A673 (cell line): ENCODE measurements at regions not wholly inside any gene's neighbourhood (a gene's known extent, or its start where the extent isn't known, plus 50 kb on each side); places are given as distances from the start of the nearest gene placed in this dataset.

Experiments
- BruUV-seq: library from RNA; stranded (reverse); fragments of 400-500 nt; replicated peaks from 2 replicates; lab custom pipeline; 2021; lab: Mats Ljungman, UMichigan
- CTCF ChIA-PET: fragments of 300-600 bp; sonication (Branson Sonifier 250); formaldehyde crosslinking; loops from one replicate; lab custom pipeline; 2022; ENCODE audit warnings: antibody characterized with exemption; lab: Charles Lee
- POLR2A ChIA-PET: fragments of 300-600 bp; sonication (Branson Sonifier 250); formaldehyde crosslinking; loops from one replicate; lab custom pipeline; 2022; ENCODE audit warnings: antibody characterized with exemption; ENCODE audit not compliant: low non-redundant PET; lab: Charles Lee
- DNase-seq: peaks from one replicate; pipeline ENCODE4 v3.0.0-alpha.2; 2015; ENCODE audit warnings: low spot score
- H3K27ac ChIP-seq: fragments of 200-600 bp; sonication (generic); 2 replicates; pipeline ENCODE4 v1.5.1; 2016; ENCODE audit warnings: mixed run types, low read depth, mild to moderate bottlenecking, mixed read lengths, antibody characterized with exemption, low read length; ENCODE audit not compliant: poor library complexity, severe bottlenecking
- H3K27me3 ChIP-seq: fragments of 200-600 bp; sonication (generic); replicated peaks from 2 replicates; pipeline ENCODE4 v1.6.1; 2017; ENCODE audit warnings: mixed run types, low read depth, mild to moderate bottlenecking, mixed read lengths, antibody characterized with exemption, low read length; ENCODE audit not compliant: insufficient read depth, poor library complexity
- H3K36me3 ChIP-seq: fragments of 200-600 bp; sonication (generic); 2 replicates; pipeline ENCODE4 v1.6.1; 2016; ENCODE audit warnings: mixed run types, mild to moderate bottlenecking, mixed read lengths, antibody characterized with exemption, low read length; ENCODE audit not compliant: insufficient read depth, poor library complexity, severe bottlenecking
- H3K4me1 ChIP-seq: fragments of 200-600 bp; sonication (generic); 2 replicates; pipeline ENCODE4 v1.6.1; 2017; ENCODE audit warnings: mixed run types, mild to moderate bottlenecking, mixed read lengths, antibody characterized with exemption, low read length; ENCODE audit not compliant: insufficient read depth, poor library complexity, severe bottlenecking
- H3K4me3 ChIP-seq: fragments of 200-600 bp; sonication (generic); 2 replicates; pipeline ENCODE4 v1.5.1; 2016; ENCODE audit warnings: low read depth, mixed run types, mild to moderate bottlenecking, mixed read lengths, low read length; ENCODE audit not compliant: poor library complexity, severe bottlenecking
- H3K9me3 ChIP-seq: fragments of 200-600 bp; sonication (generic); 2 replicates; pipeline ENCODE4 v1.6.1; 2016; ENCODE audit warnings: mixed run types, low read depth, mild to moderate bottlenecking, mixed read lengths, antibody characterized with exemption, low read length; ENCODE audit not compliant: poor library complexity, severe bottlenecking
- EZH2 ChIP-seq: fragments of 200-600 bp; sonication (generic); IDR thresholded peaks from 2 replicates; pipeline ENCODE4 v1.6.1; 2017; ENCODE audit warnings: borderline replicate concordance, low read depth, mild to moderate bottlenecking, mixed read lengths, antibody characterized with exemption, low read length; ENCODE audit not compliant: poor library complexity, severe bottlenecking
- intact Hi-C: fragments of 100-400 bp; cut with micrococcal nuclease; formaldehyde crosslinking; loops from one replicate; pipeline ENCODE4 v1.10.0; 2022; ENCODE audit not compliant: unreplicated experiment
- TF ChIP-seq, protein P1 (sequence below): fragments of 300-800, 200-600 bp; sonication (generic); conservative IDR thresholded peaks from 2 replicates; pipeline ENCODE4 v1.5.1; 2017; ENCODE audit warnings: low read depth, mild to moderate bottlenecking, antibody characterized with exemption, low read length, moderate library complexity, mixed read lengths

DNA sequence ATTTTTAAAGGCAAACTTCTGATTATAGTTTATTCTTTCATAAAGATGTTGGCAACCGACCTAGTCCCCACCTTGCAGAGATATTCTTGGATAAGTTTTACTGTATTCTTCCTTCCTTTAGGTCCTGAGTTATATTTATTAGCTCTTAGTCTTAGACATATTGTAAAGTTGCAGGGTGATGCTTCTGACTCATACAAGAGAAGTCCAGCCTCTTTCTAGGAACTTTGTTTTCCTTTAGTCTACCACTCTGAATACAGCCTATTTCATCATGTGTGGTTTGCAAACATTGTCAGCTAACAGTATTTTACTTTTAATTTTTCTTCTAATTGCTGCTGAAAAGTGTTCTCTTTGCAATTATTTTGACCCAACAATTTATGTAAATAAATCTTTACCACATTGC is 686.7 kb downstream of the COL12A1 start:
- ChIA-PET CTCF (no interaction called here), POLR2A (no interaction called here)
- no TSS peak for BruUV-seq
- Histone ChIP-seq H3K4me1 (no peaks in the 10 kb centered on the region), H3K4me3 (no peak overlapping the region), H3K27ac (no peak overlapping the region), H3K9me3 (no peaks in the 10 kb centered on the region), H3K36me3 (no peaks in the 10 kb centered on the region), H3K27me3 (no peaks in the 10 kb centered on the region)
- intact Hi-C loops, result no loop called here
- TF ChIP-seq, protein P1, sequence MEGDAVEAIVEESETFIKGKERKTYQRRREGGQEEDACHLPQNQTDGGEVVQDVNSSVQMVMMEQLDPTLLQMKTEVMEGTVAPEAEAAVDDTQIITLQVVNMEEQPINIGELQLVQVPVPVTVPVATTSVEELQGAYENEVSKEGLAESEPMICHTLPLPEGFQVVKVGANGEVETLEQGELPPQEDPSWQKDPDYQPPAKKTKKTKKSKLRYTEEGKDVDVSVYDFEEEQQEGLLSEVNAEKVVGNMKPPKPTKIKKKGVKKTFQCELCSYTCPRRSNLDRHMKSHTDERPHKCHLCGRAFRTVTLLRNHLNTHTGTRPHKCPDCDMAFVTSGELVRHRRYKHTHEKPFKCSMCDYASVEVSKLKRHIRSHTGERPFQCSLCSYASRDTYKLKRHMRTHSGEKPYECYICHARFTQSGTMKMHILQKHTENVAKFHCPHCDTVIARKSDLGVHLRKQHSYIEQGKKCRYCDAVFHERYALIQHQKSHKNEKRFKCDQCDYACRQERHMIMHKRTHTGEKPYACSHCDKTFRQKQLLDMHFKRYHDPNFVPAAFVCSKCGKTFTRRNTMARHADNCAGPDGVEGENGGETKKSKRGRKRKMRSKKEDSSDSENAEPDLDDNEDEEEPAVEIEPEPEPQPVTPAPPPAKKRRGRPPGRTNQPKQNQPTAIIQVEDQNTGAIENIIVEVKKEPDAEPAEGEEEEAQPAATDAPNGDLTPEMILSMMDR, result no peak
- no peak for TF ChIP-seq EZH2
- no peak for DNase-seq

DNA sequence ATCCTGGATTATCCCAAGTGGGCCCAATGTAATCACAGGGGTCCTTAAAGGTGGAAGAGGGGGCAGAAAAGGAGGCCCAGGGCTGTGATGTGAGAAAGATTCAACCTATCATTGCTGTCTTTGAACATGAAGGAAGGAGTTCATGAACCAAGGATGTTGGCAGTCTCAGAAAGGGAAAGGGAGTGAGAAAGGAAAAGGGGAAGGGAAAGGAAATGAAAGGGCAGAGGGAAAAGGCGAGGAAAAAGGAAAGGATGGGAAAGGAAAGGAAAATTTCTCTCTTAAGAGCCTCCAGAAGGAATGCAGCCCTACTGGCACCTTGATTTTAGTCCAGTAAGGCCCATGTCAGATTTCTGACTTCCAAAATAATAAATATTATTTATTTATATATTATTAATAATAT is 687.8 kb downstream of the COL12A1 start:
- H3K4me3 ChIP-seq, result no peak overlapping the region
- no peak overlapping the region for H3K27ac ChIP-seq
- H3K9me3 ChIP-seq, result no peaks in the 10 kb centered on the region
- no peaks in the 10 kb centered on the region for H3K4me1 ChIP-seq
- TF ChIP-seq EZH2, result no peak
- TF ChIP-seq, protein P1, result no peak
- POLR2A ChIA-PET, result no interaction called here
- H3K27me3 ChIP-seq, result no peaks in the 10 kb centered on the region
- no TSS peak for BruUV-seq
- no peak for DNase-seq
- CTCF ChIA-PET, result no interaction called here
- no peaks in the 10 kb centered on the region for H3K36me3 ChIP-seq
- intact Hi-C loops, result no loop called here

DNA sequence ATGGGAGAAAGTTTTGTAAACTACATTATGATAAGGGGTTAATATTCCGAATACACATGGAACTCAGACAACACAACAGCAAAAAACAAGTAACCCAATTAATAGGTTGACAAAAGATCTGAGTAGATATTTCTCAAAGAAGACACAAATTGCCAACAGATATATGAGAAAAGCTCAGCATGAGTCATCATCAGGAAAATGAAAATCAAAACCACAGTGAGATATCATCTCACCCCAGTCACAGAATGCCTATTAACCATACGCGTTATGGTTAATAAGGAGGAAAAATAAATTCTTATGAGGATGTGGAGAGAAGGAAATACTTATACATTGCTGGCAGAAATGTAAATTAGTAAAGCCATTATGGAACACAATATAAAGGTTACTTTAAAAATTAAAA is 695.0 kb downstream of the COL12A1 start:
- intact Hi-C loops, result no loop called here
- H3K27ac ChIP-seq, result no peak overlapping the region
- H3K4me3 ChIP-seq, result no peak overlapping the region
- no peaks in the 10 kb centered on the region for H3K27me3 ChIP-seq
- CTCF ChIA-PET, result no interaction called here
- peaks cover 14% of the 10 kb centered on the region for H3K9me3 ChIP-seq
- POLR2A ChIA-PET, result no interaction called here
- no peak for DNase-seq
- H3K4me1 ChIP-seq, result no peaks in the 10 kb centered on the region
- BruUV-seq, result no TSS peak
- no peaks in the 10 kb centered on the region for H3K36me3 ChIP-seq
- no peak for TF ChIP-seq EZH2
- TF ChIP-seq, protein P1, result no peak
